AG04450 (cell line): ENCODE measurements at regions not wholly inside any gene's neighbourhood (a gene's known extent, or its start where the extent isn't known, plus 50 kb on each side); places are given as distances from the start of the nearest gene placed in this dataset.

Experiments
- CTCF ChIA-PET: fragments of 300-600, 350-600 bp; formaldehyde crosslinking; extraction: SDS; loops from one replicate; lab custom pipeline; 2022; ENCODE audit warnings: antibody characterized with exemption, inconsistent platforms; lab: Charles Lee
- POLR2A ChIA-PET: fragments of 350-600 bp; formaldehyde crosslinking; extraction: SDS; loops from one replicate; lab custom pipeline; 2021; ENCODE audit warnings: antibody characterized with exemption, inconsistent platforms; lab: Yijun Ruan, JAX
- DNase-seq: peaks from one replicate; pipeline ENCODE4 v3.0.0-alpha.2; 2011; ENCODE audit warnings: low read depth, low spot score
- H3K27ac ChIP-seq: one replicate; pipeline ENCODE4 v1.5.1; 2012; ENCODE audit warnings: low read depth, low read length, control low read depth
- H3K27me3 ChIP-seq: one replicate; pipeline ENCODE4 v1.6.0; 2012; ENCODE audit warnings: low read length; ENCODE audit not compliant: control insufficient read depth, insufficient read depth
- H3K4me3 ChIP-seq: 2 replicates; pipeline ENCODE4 v1.5.1; 2011; ENCODE audit warnings: mild to moderate bottlenecking, low read depth, low read length, control low read depth
- H3K9me3 ChIP-seq: 2 replicates; pipeline ENCODE4 v1.5.1; 2012; ENCODE audit warnings: low read length; ENCODE audit not compliant: control insufficient read depth, insufficient read depth
- CTCF ChIP-seq: IDR thresholded peaks from 2 replicates; pipeline ENCODE4 v1.5.1; 2011; ENCODE audit warnings: low read depth, low read length, control low read depth, inconsistent platforms

GRCh38 chr1:94715321-94715720, 104.8 kb upstream of the SLC44A3 start:
- Histone ChIP-seq H3K27ac (no peak overlapping the region), H3K27me3 (no peaks in the 10 kb centered on the region), H3K9me3 (no peaks in the 10 kb centered on the region; the same call in 1 of the 2 replicates), H3K4me3 (no peak overlapping the region)
- no peak for DNase-seq
- no peak for TF ChIP-seq CTCF
- ChIA-PET CTCF (interaction anchor here (1.2 kb wide), 1 partner anchor 30 kb away, joined by 3 read pairs; no protein-coding TSS in a partner anchor), POLR2A (no interaction called here)

GRCh38 chr1:94714552-94714951, 105.6 kb upstream of the SLC44A3 start:
- POLR2A ChIA-PET: interaction anchor here (1.0 to 1.6 kb wide), 4 partner anchors 9 to 173 kb away, joined by 3 to 6 read pairs (median 4); partner anchors contain the start of gene F3
- CTCF ChIA-PET: interaction anchor here (1.2 kb wide), 1 partner anchor 30 kb away, joined by 3 read pairs; no protein-coding TSS in a partner anchor

DNA sequence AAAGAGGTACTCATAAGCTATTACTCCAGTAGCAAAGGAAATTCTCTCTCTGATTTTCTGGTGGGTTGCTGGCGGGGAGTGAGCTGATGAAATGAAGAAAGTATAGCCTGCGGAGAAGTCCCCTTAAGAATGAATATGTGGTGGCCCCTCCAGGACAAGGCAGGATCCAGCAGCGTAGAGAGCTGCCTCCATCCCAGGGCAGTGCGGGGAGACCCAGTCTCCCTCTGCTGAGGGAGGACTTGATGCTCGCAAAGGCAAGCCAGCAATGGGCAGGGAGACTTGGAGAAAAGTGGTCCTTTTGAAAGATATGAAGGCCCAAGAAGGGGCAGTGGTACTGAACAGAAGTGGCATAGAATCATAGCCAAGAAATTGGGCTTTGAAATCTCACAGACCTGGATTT, 106.0 kb upstream of the SLC44A3 start:
- no peak for TF ChIP-seq CTCF
- Histone ChIP-seq H3K27me3 (no peaks in the 10 kb centered on the region), H3K4me3 (no peak overlapping the region), H3K27ac (peak overlapping the region; percentile 78), H3K9me3 (no peaks in the 10 kb centered on the region; the same call in 1 of the 2 replicates)
- ChIA-PET POLR2A (interaction anchor here (1.0 to 1.6 kb wide), 5 partner anchors 9 to 173 kb away, joined by 3 to 6 read pairs (median 3); partner anchors contain the start of gene F3), CTCF (interaction anchor here (1.5 kb wide), 1 partner anchor 250 kb away, joined by 4 read pairs; no protein-coding TSS in a partner anchor)
- no peak for DNase-seq

More at GRCh38 chr1:94714552-94714951, 105.6 kb upstream of the SLC44A3 start:
- Histone ChIP-seq H3K27me3 (no peaks in the 10 kb centered on the region), H3K9me3 (no peaks in the 10 kb centered on the region; the same call in 1 of the 2 replicates), H3K27ac (peak overlapping the region; percentile 78), H3K4me3 (no peak overlapping the region)
- DNase-seq: no peak
- no peak for TF ChIP-seq CTCF

DNA sequence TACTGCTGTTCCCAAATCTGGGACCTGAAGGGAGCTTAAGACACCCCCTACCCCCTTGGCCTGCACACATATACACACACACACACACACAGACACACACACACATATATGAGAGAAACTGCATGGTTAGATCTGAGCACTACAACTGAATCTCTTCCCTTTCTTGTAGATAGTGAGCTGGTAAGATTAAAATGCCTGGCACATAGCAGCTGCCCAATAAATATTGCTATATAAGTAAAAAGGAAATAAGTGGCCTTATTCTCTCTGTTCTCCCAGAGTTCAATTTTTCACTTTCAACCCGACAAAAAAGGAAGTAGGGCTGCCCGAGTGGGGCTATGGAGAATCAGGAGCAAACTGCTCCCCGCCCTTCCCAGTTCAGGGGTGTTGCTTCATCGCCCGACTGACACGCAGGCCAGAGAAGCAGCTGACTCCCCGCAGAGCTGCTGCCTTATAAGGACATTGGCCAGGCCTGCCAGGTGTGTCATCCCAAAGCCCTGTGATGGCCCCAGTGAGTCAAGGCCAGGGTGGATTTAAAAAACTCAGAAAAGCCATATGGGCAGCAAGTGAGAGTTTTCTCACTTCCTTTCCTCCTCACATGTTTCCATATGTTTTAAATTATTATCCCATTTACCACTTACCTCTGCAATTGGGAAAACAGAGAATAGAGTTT, 106.5 kb upstream of the SLC44A3 start:
- Histone ChIP-seq H3K27me3 (no peaks in the 10 kb centered on the region), H3K4me3 (no peak overlapping the region), H3K9me3 (no peaks in the 10 kb centered on the region; the same call in 1 of the 2 replicates), H3K27ac (peak overlapping the region; percentile 78)
- no peak for TF ChIP-seq CTCF
- ChIA-PET POLR2A (interaction anchor here (0.7 to 1.6 kb wide), 6 partner anchors 10 to 172 kb away, joined by 3 to 6 read pairs (median 3); partner anchors contain the start of gene F3), CTCF (interaction anchor here (0.6 to 1.5 kb wide), 2 partner anchors 234 to 249 kb away, joined by 3 to 4 read pairs; no protein-coding TSS in a partner anchor)
- peak; percentile 97 for DNase-seq
